SK-N-MC (cell line): ENCODE measurements at regions not wholly inside any gene's neighbourhood (a gene's known extent, or its start where the extent isn't known, plus 50 kb on each side); places are given as distances from the start of the nearest gene placed in this dataset.

ENCODE experiments used
- EZH2 ChIP-seq: fragments of 200-600 bp; sonication (generic); IDR thresholded peaks from one replicate; pipeline ENCODE4 v1.6.1; 2017; ENCODE audit warnings: antibody characterized with exemption
- FOXP2 ChIP-seq: optimal IDR thresholded peaks from 2 replicates; pipeline ENCODE3; 2011; ENCODE audit warnings: mild to moderate bottlenecking, moderate library complexity; ENCODE audit not compliant: insufficient read depth; ENCODE audit errors: extremely low read length, control extremely low read depth
- POLR2AphosphoS5 ChIP-seq: IDR thresholded peaks from 2 replicates; pipeline ENCODE4 v1.6.1; 2012; ENCODE audit warnings: mild to moderate bottlenecking, low read depth, low read length, borderline replicate concordance

DNA sequence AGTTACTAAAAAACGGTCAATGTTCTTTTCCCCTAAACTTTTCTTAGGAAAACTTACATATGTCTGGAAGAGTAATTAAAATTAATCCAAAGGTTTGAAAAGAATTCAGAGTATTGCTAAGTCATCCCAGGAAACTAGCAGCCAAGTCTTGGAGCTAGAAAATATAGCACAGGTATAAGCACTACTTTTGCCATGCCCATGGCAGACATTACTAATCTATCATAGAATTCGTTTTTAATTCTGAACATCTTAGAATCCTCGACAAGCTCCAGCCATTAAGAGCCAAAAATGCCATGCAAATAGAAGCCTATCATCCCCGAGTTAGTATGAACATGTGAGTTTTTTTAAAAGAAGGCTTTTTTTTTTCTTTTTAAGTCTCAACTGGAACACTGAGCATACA is 395.0 kb downstream of the ZEB2 start:
- TF ChIP-seq EZH2 (no peak), POLR2AphosphoS5 (no peak), FOXP2 (no peak)
